ENCODE measurements at regions not wholly inside any gene's neighbourhood (a gene's known extent, or its start where the extent isn't known, plus 50 kb on each side); places are given as distances from the start of the nearest gene placed in this dataset.

- DNase-seq (ENCODE audit: low spot score), result no peak
- Mint-ChIP-seq H3K27ac (ENCODE audit: unreplicated experiment) (no peak overlapping the region), H3K4me3 (ENCODE audit: unreplicated experiment) (no peak overlapping the region), H3K4me1 (ENCODE audit: unreplicated experiment) (peaks cover 25% of the 10 kb centered on the region), H3K27me3 (ENCODE audit: unreplicated experiment) (peaks cover 7% of the 10 kb centered on the region), H3K9me3 (ENCODE audit: unreplicated experiment) (no peaks in the 10 kb centered on the region), H3K36me3 (ENCODE audit: low read depth, unreplicated experiment) (peaks cover 3% of the 10 kb centered on the region)
- TF ChIP-seq, protein P1, sequence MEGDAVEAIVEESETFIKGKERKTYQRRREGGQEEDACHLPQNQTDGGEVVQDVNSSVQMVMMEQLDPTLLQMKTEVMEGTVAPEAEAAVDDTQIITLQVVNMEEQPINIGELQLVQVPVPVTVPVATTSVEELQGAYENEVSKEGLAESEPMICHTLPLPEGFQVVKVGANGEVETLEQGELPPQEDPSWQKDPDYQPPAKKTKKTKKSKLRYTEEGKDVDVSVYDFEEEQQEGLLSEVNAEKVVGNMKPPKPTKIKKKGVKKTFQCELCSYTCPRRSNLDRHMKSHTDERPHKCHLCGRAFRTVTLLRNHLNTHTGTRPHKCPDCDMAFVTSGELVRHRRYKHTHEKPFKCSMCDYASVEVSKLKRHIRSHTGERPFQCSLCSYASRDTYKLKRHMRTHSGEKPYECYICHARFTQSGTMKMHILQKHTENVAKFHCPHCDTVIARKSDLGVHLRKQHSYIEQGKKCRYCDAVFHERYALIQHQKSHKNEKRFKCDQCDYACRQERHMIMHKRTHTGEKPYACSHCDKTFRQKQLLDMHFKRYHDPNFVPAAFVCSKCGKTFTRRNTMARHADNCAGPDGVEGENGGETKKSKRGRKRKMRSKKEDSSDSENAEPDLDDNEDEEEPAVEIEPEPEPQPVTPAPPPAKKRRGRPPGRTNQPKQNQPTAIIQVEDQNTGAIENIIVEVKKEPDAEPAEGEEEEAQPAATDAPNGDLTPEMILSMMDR (IDR thresholded peaks at IDR 0.05; ENCODE audit: unreplicated experiment), result no peak
These were observed 72.2 kb upstream of the EPHB3 start for GRCh38 chr3:184489268-184489841.

DNA sequence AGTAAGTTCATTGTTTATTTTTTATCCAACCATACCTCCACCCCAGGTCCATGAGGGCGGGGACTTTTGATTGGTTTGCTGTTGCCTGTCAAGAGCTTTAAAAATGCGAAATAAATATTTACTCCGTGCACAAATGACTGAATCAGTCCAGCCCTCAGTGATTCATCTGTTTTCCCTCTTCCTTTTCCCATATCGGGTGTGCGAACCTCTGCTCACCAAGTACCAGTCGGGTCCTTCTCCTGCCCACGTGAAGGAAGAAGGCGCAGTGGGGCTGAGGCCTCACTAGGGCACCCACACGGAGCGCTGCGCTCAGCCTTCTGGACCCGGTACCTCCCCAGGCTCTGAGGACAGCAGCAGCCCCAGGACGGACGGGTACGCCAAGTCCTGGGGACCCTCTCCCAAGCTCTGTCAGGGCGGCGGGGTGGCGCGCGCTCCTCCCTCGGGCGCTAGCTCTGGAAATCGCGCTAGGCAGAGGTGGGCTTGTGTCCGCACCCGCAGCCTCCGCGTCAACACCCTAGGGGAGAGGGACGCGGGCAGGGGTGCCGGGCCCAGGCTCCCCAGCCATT lies 70.5 kb upstream of the EPHB3 start:
- no peak for DNase-seq (ENCODE audit: low spot score)
- Mint-ChIP-seq H3K36me3 (ENCODE audit: low read depth, unreplicated experiment) (peaks cover 4% of the 10 kb centered on the region), H3K27ac (ENCODE audit: unreplicated experiment) (peak overlapping the region; percentile 70), H3K4me3 (ENCODE audit: unreplicated experiment) (no peak overlapping the region), H3K4me1 (ENCODE audit: unreplicated experiment) (peaks cover 27% of the 10 kb centered on the region), H3K27me3 (ENCODE audit: unreplicated experiment) (peaks cover 7% of the 10 kb centered on the region), H3K9me3 (ENCODE audit: unreplicated experiment) (no peaks in the 10 kb centered on the region)
- TF ChIP-seq, protein P1 (IDR thresholded peaks at IDR 0.05; ENCODE audit: unreplicated experiment), result no peak

- H3K27ac Mint-ChIP-seq (ENCODE audit: unreplicated experiment), result peak overlapping the region; percentile 72
- no peaks in the 10 kb centered on the region for H3K9me3 Mint-ChIP-seq (ENCODE audit: unreplicated experiment)
- TF ChIP-seq, protein P1 (IDR thresholded peaks at IDR 0.05; ENCODE audit: unreplicated experiment), result no peak
- H3K4me3 Mint-ChIP-seq (ENCODE audit: unreplicated experiment), result no peak overlapping the region
- DNase-seq (ENCODE audit: low spot score), result no peak
- H3K4me1 Mint-ChIP-seq (ENCODE audit: unreplicated experiment), result peaks cover 27% of the 10 kb centered on the region
- H3K36me3 Mint-ChIP-seq (ENCODE audit: low read depth, unreplicated experiment), result peaks cover 8% of the 10 kb centered on the region
- peaks cover 7% of the 10 kb centered on the region for H3K27me3 Mint-ChIP-seq (ENCODE audit: unreplicated experiment)
These were observed 69.5 kb upstream of the EPHB3 start for GRCh38 chr3:184491867-184492615.

GRCh38 chr3:184496933-184497332 lies 64.7 kb upstream of the EPHB3 start:
- Mint-ChIP-seq H3K27ac (ENCODE audit: unreplicated experiment) (no peak overlapping the region), H3K9me3 (ENCODE audit: unreplicated experiment) (no peaks in the 10 kb centered on the region), H3K4me1 (ENCODE audit: unreplicated experiment) (peaks cover 29% of the 10 kb centered on the region), H3K4me3 (ENCODE audit: unreplicated experiment) (no peak overlapping the region), H3K27me3 (ENCODE audit: unreplicated experiment) (peaks cover 7% of the 10 kb centered on the region), H3K36me3 (ENCODE audit: low read depth, unreplicated experiment) (peaks cover 12% of the 10 kb centered on the region)
- no peak for DNase-seq (ENCODE audit: low spot score)
- TF ChIP-seq, protein P1 (IDR thresholded peaks at IDR 0.05; ENCODE audit: unreplicated experiment), result no peak

DNA sequence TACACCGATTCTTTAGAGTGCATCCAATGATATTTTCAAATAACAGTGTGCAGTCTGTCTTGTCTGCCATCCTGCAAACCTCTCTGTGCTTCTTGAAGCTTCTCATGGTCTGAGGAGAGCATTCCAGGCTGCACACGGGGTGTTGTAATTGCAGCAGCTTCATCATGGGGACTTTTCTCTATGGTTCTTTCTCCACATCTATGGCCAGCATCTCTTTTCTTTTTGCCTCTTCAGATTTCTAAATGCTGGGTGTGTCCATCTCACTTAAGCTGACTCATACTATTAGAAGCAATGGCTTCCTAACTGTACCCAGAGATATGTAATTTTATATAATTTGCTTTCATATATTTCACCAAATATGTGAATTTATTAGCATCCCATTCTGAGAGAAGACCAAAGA lies 63.8 kb upstream of the EPHB3 start:
- H3K9me3 Mint-ChIP-seq (ENCODE audit: unreplicated experiment), result no peaks in the 10 kb centered on the region
- peaks cover 16% of the 10 kb centered on the region for H3K36me3 Mint-ChIP-seq (ENCODE audit: low read depth, unreplicated experiment)
- peaks cover 25% of the 10 kb centered on the region for H3K4me1 Mint-ChIP-seq (ENCODE audit: unreplicated experiment)
- DNase-seq (ENCODE audit: low spot score), result no peak
- no peak overlapping the region for H3K27ac Mint-ChIP-seq (ENCODE audit: unreplicated experiment)
- no peak overlapping the region for H3K4me3 Mint-ChIP-seq (ENCODE audit: unreplicated experiment)
- TF ChIP-seq, protein P1 (IDR thresholded peaks at IDR 0.05; ENCODE audit: unreplicated experiment), result no peak
- peaks cover 7% of the 10 kb centered on the region for H3K27me3 Mint-ChIP-seq (ENCODE audit: unreplicated experiment)
